ENCODE measurements at regions not wholly inside any gene's neighbourhood (a gene's known extent, or its start where the extent isn't known, plus 50 kb on each side); places are given as distances from the start of the nearest gene placed in this dataset.

- Histone ChIP-seq H3K9ac (ENCODE audit: low read length) (no peak overlapping the region), H3K4me2 (ENCODE audit: low read length) (no peak overlapping the region), H3K9me3 (ENCODE audit: insufficient read depth, low read depth, low read length) (no peaks in the 10 kb centered on the region), H3K36me3 (ENCODE audit: insufficient read depth, low read length) (no peaks in the 10 kb centered on the region), H4K20me1 (ENCODE audit: insufficient read depth, low read length) (no peaks in the 10 kb centered on the region), H3K27ac (ENCODE audit: low read depth, low read length) (no peak overlapping the region), H3K79me2 (ENCODE audit: insufficient read depth, low read length) (no peaks in the 10 kb centered on the region), H3K4me3 (ENCODE audit: insufficient read depth, low read depth, low read length) (no peak overlapping the region), H3K4me1 (ENCODE audit: insufficient read depth, low read length) (peaks cover 12% of the 10 kb centered on the region), H3K27me3 (ENCODE audit: insufficient read depth, low read length) (no peaks in the 10 kb centered on the region), H2AFZ (ENCODE audit: low read depth, low read length) (no peak overlapping the region)
- no peaks in the 10 kb centered on the region for H3K36me3 Mint-ChIP-seq (ENCODE audit: low read depth, unreplicated experiment)
- H3K4me1 Mint-ChIP-seq (ENCODE audit: low read depth, unreplicated experiment) = peaks cover 14% of the 10 kb centered on the region
- H3K27me3 Mint-ChIP-seq (ENCODE audit: low read depth, unreplicated experiment) = no peaks in the 10 kb centered on the region
- FAIRE-seq (no peak), DNase-seq (ENCODE audit: low read depth) (peak; percentile 9)
- H3K9me3 Mint-ChIP-seq (ENCODE audit: unreplicated experiment) = no peaks in the 10 kb centered on the region
- no peak for TF ChIP-seq EZH2 (IDR thresholded peaks at IDR 0.05; ENCODE audit: insufficient read depth, low read length)
- no peak for TF ChIP-seq CTCF (IDR thresholded peaks at IDR 0.05; ENCODE audit: insufficient read depth, low read depth, low read length)
- H3K4me3 Mint-ChIP-seq (ENCODE audit: unreplicated experiment) = no peak overlapping the region
- H3K27ac Mint-ChIP-seq (ENCODE audit: unreplicated experiment) = peak overlapping the region; percentile 31
Measured at GRCh38 chr3:162292409-162292808, 795.8 kb downstream of the OTOL1 start.

- no peak overlapping the region for H3K4me3 Mint-ChIP-seq (ENCODE audit: unreplicated experiment)
- H3K27ac ChIP-seq (ENCODE audit: low read depth, low read length) = peak overlapping the region; percentile 86
- no peaks in the 10 kb centered on the region for H3K9me3 Mint-ChIP-seq (ENCODE audit: unreplicated experiment)
- FAIRE-seq = peak; percentile 99
- H3K79me2 ChIP-seq (ENCODE audit: insufficient read depth, low read length) = no peaks in the 10 kb centered on the region
- no peaks in the 10 kb centered on the region for H3K36me3 ChIP-seq (ENCODE audit: insufficient read depth, low read length)
- no peak for TF ChIP-seq CTCF (IDR thresholded peaks at IDR 0.05; ENCODE audit: insufficient read depth, low read depth, low read length)
- TF ChIP-seq EZH2 (IDR thresholded peaks at IDR 0.05; ENCODE audit: insufficient read depth, low read length) = no peak
- peaks cover 2% of the 10 kb centered on the region for H3K27me3 Mint-ChIP-seq (ENCODE audit: low read depth, unreplicated experiment)
- peaks cover 12% of the 10 kb centered on the region for H3K4me1 ChIP-seq (ENCODE audit: insufficient read depth, low read length)
- H3K4me2 ChIP-seq (ENCODE audit: low read length) = peak overlapping the region; percentile 61
- H4K20me1 ChIP-seq (ENCODE audit: insufficient read depth, low read length) = no peaks in the 10 kb centered on the region
- no peaks in the 10 kb centered on the region for H3K36me3 Mint-ChIP-seq (ENCODE audit: low read depth, unreplicated experiment)
- H3K4me1 Mint-ChIP-seq (ENCODE audit: low read depth, unreplicated experiment) = peaks cover 14% of the 10 kb centered on the region
- H3K27me3 ChIP-seq (ENCODE audit: insufficient read depth, low read length) = no peaks in the 10 kb centered on the region
- no peaks in the 10 kb centered on the region for H3K9me3 ChIP-seq (ENCODE audit: insufficient read depth, low read depth, low read length)
- H3K4me3 ChIP-seq (ENCODE audit: insufficient read depth, low read depth, low read length) = peak overlapping the region; percentile 20
- peak overlapping the region; percentile 94 for H3K27ac Mint-ChIP-seq (ENCODE audit: unreplicated experiment)
- DNase-seq (ENCODE audit: low read depth) = peak; percentile 98
- peak overlapping the region; percentile 68 for H2AFZ ChIP-seq (ENCODE audit: low read depth, low read length)
- peak overlapping the region; percentile 61 for H3K9ac ChIP-seq (ENCODE audit: low read length)
Measured at GRCh38 chr3:162295323-162295983, 798.8 kb downstream of the OTOL1 start.

- Mint-ChIP-seq H3K4me1 (ENCODE audit: low read depth, unreplicated experiment) (peaks cover 3% of the 10 kb centered on the region), H3K27ac (ENCODE audit: unreplicated experiment) (no peak overlapping the region), H3K36me3 (ENCODE audit: low read depth, unreplicated experiment) (no peaks in the 10 kb centered on the region), H3K9me3 (ENCODE audit: unreplicated experiment) (no peaks in the 10 kb centered on the region), H3K27me3 (ENCODE audit: low read depth, unreplicated experiment) (peaks cover 2% of the 10 kb centered on the region), H3K4me3 (ENCODE audit: unreplicated experiment) (no peak overlapping the region)
- Histone ChIP-seq H4K20me1 (ENCODE audit: insufficient read depth, low read length) (no peaks in the 10 kb centered on the region), H3K27me3 (ENCODE audit: insufficient read depth, low read length) (peaks cover 2% of the 10 kb centered on the region), H3K9ac (ENCODE audit: low read length) (no peak overlapping the region), H3K79me2 (ENCODE audit: insufficient read depth, low read length) (no peaks in the 10 kb centered on the region), H3K9me3 (ENCODE audit: insufficient read depth, low read depth, low read length) (no peaks in the 10 kb centered on the region), H3K36me3 (ENCODE audit: insufficient read depth, low read length) (no peaks in the 10 kb centered on the region), H3K4me3 (ENCODE audit: insufficient read depth, low read depth, low read length) (no peak overlapping the region), H3K27ac (ENCODE audit: low read depth, low read length) (no peak overlapping the region), H2AFZ (ENCODE audit: low read depth, low read length) (no peak overlapping the region), H3K4me2 (ENCODE audit: low read length) (no peak overlapping the region), H3K4me1 (ENCODE audit: insufficient read depth, low read length) (no peaks in the 10 kb centered on the region)
- DNase-seq (ENCODE audit: low read depth) (peak; percentile 42), FAIRE-seq (no peak)
- no peak for TF ChIP-seq EZH2 (IDR thresholded peaks at IDR 0.05; ENCODE audit: insufficient read depth, low read length)
- no peak for TF ChIP-seq CTCF (IDR thresholded peaks at IDR 0.05; ENCODE audit: insufficient read depth, low read depth, low read length)
Measured at GRCh38 chr3:162302983-162303624, 806.5 kb downstream of the OTOL1 start.
